Progenitor cell of endocrine pancreas (in vitro differentiated cells): ENCODE measurements at regions not wholly inside any gene's neighbourhood (a gene's known extent, or its start where the extent isn't known, plus 50 kb on each side); places are given as distances from the start of the nearest gene placed in this dataset.
"Not testable (repeated sequence)": the region's sequence is repeated elsewhere in the genome, so short reads cannot be mapped to it uniquely, and the experiment has no call there.

Experiments
- DNase-seq: peaks from one replicate; pipeline ENCODE4 v3.0.0; 2021; ENCODE audit warnings: low spot score; ENCODE audit not compliant: unreplicated experiment
- H3K27ac Mint-ChIP-seq: 2 replicates; pipeline ENCODE4 v1.8.0; 2021; ENCODE audit warnings: mild to moderate bottlenecking, moderate library complexity, mixed read lengths
- H3K27me3 Mint-ChIP-seq: 2 replicates; pipeline ENCODE4 v1.8.0; 2021; ENCODE audit warnings: mixed read lengths
- H3K36me3 Mint-ChIP-seq: 2 replicates; pipeline ENCODE4 v1.8.0; 2022; ENCODE audit warnings: mixed read lengths; ENCODE audit not compliant: insufficient read depth
- H3K4me1 Mint-ChIP-seq: 2 replicates; pipeline ENCODE4 v1.8.0; 2021; ENCODE audit warnings: low read depth, mixed read lengths
- H3K4me3 Mint-ChIP-seq: 2 replicates; pipeline ENCODE4 v1.8.0; 2021; ENCODE audit warnings: low read depth, mild to moderate bottlenecking, moderate library complexity, mixed read lengths
- H3K9me3 Mint-ChIP-seq: 2 replicates; pipeline ENCODE4 v1.8.0; 2021; ENCODE audit warnings: low read depth, mixed read lengths

- H3K9me3 Mint-ChIP-seq, H3K4me3 Mint-ChIP-seq, H3K4me1 Mint-ChIP-seq, H3K36me3 Mint-ChIP-seq, DNase-seq, H3K27ac Mint-ChIP-seq, H3K27me3 Mint-ChIP-seq: not testable (repeated sequence)
These were observed 166.5 kb upstream of the NBPF9 start for GRCh38 chr1:149269833-149270232.

- H3K36me3 Mint-ChIP-seq, H3K9me3 Mint-ChIP-seq, H3K4me1 Mint-ChIP-seq, DNase-seq, H3K27ac Mint-ChIP-seq, H3K4me3 Mint-ChIP-seq, H3K27me3 Mint-ChIP-seq: not testable (repeated sequence)
These were observed 171.1 kb upstream of the NBPF9 start for GRCh38 chr1:149274493-149274892.

- not testable (repeated sequence) for H3K36me3 Mint-ChIP-seq, H3K9me3 Mint-ChIP-seq, H3K27me3 Mint-ChIP-seq, H3K4me3 Mint-ChIP-seq, DNase-seq, H3K4me1 Mint-ChIP-seq, H3K27ac Mint-ChIP-seq
These were observed 172.5 kb upstream of the NBPF9 start for GRCh38 chr1:149275802-149276201.

GRCh38 chr1:149276496-149276895 lies 173.1 kb upstream of the NBPF9 start:
- H3K27me3 Mint-ChIP-seq, DNase-seq, H3K36me3 Mint-ChIP-seq, H3K27ac Mint-ChIP-seq, H3K9me3 Mint-ChIP-seq, H3K4me3 Mint-ChIP-seq, H3K4me1 Mint-ChIP-seq: not testable (repeated sequence)

- H3K4me1 Mint-ChIP-seq, H3K4me3 Mint-ChIP-seq, H3K27me3 Mint-ChIP-seq, H3K36me3 Mint-ChIP-seq, H3K9me3 Mint-ChIP-seq, DNase-seq, H3K27ac Mint-ChIP-seq: not testable (repeated sequence)
These were observed 174.8 kb upstream of the NBPF9 start for GRCh38 chr1:149278156-149278555.

GRCh38 chr1:149279015-149279414 lies 175.7 kb upstream of the NBPF9 start:
- H3K27ac Mint-ChIP-seq, DNase-seq, H3K4me3 Mint-ChIP-seq, H3K36me3 Mint-ChIP-seq, H3K9me3 Mint-ChIP-seq, H3K27me3 Mint-ChIP-seq, H3K4me1 Mint-ChIP-seq: not testable (repeated sequence)

GRCh38 chr1:149279512-149279911 lies 176.2 kb upstream of the NBPF9 start:
- not testable (repeated sequence) for H3K36me3 Mint-ChIP-seq, H3K4me1 Mint-ChIP-seq, H3K4me3 Mint-ChIP-seq, H3K27ac Mint-ChIP-seq, H3K9me3 Mint-ChIP-seq, H3K27me3 Mint-ChIP-seq, DNase-seq

- H3K36me3 Mint-ChIP-seq, DNase-seq, H3K27ac Mint-ChIP-seq, H3K27me3 Mint-ChIP-seq, H3K4me3 Mint-ChIP-seq, H3K4me1 Mint-ChIP-seq, H3K9me3 Mint-ChIP-seq: not testable (repeated sequence)
These were observed 181.4 kb upstream of the NBPF9 start for GRCh38 chr1:149284773-149285172.

GRCh38 chr1:149285205-149285604 lies 181.9 kb upstream of the NBPF9 start:
- not testable (repeated sequence) for H3K4me3 Mint-ChIP-seq, H3K9me3 Mint-ChIP-seq, DNase-seq, H3K4me1 Mint-ChIP-seq, H3K27me3 Mint-ChIP-seq, H3K36me3 Mint-ChIP-seq, H3K27ac Mint-ChIP-seq

- H3K4me1 Mint-ChIP-seq, H3K36me3 Mint-ChIP-seq, H3K9me3 Mint-ChIP-seq, H3K27ac Mint-ChIP-seq, H3K27me3 Mint-ChIP-seq: not testable (repeated sequence)
- peak overlapping the region; percentile 73 for H3K4me3 Mint-ChIP-seq
- DNase-seq: peak; percentile 9
These were observed 182.3 kb upstream of the NBPF9 start for GRCh38 chr1:149285638-149286037.

- H3K36me3 Mint-ChIP-seq, H3K27me3 Mint-ChIP-seq, H3K4me1 Mint-ChIP-seq, H3K9me3 Mint-ChIP-seq, H3K27ac Mint-ChIP-seq, DNase-seq, H3K4me3 Mint-ChIP-seq: not testable (repeated sequence)
These were observed 185.2 kb upstream of the NBPF9 start for GRCh38 chr1:149288580-149288979.

- not testable (repeated sequence) for H3K4me3 Mint-ChIP-seq, H3K4me1 Mint-ChIP-seq, H3K27me3 Mint-ChIP-seq, H3K36me3 Mint-ChIP-seq, DNase-seq, H3K9me3 Mint-ChIP-seq, H3K27ac Mint-ChIP-seq
These were observed 174.2 kb upstream of the NBPF19 start for GRCh38 chr1:149300478-149301218.

- not testable (repeated sequence) for H3K27ac Mint-ChIP-seq, H3K36me3 Mint-ChIP-seq, H3K27me3 Mint-ChIP-seq, H3K4me1 Mint-ChIP-seq, H3K9me3 Mint-ChIP-seq, H3K4me3 Mint-ChIP-seq, DNase-seq
These were observed 173.6 kb upstream of the NBPF19 start for GRCh38 chr1:149301282-149301681.

GRCh38 chr1:149304796-149305195 lies 170.0 kb upstream of the NBPF19 start:
- H3K4me3 Mint-ChIP-seq, DNase-seq, H3K27me3 Mint-ChIP-seq, H3K36me3 Mint-ChIP-seq, H3K9me3 Mint-ChIP-seq, H3K4me1 Mint-ChIP-seq, H3K27ac Mint-ChIP-seq: not testable (repeated sequence)
